A549 (cell line): ENCODE measurements at regions not wholly inside any gene's neighbourhood (a gene's known extent, or its start where the extent isn't known, plus 50 kb on each side); places are given as distances from the start of the nearest gene placed in this dataset.

Experiments
- ATAC-seq, 2 experiments: fragments of 200-7000 bp in 1 of 2; fragments of >200 bp in 1 of 2; cut with Nextera tagmentation in 1 of 2; cut with Tn5 transposase in 1 of 2; 3 replicates each; pipeline versions ENCODE4 v1.8.0 to v1.9.1; 2018 to 2020; ENCODE audit warnings: mild to moderate bottlenecking in 1 of 2, moderate library complexity in 1 of 2
- CTCF ChIA-PET: fragments of 300-600 bp; sonication (Branson Sonifier 250); formaldehyde crosslinking; extraction: SDS; loops from one replicate; lab custom pipeline; 2021; ENCODE audit warnings: antibody characterized with exemption, inconsistent platforms; lab: Yijun Ruan, JAX
- POLR2A ChIA-PET: fragments of 350-600 bp; formaldehyde crosslinking; extraction: SDS; loops from one replicate; lab custom pipeline; 2021; ENCODE audit warnings: antibody characterized with exemption, inconsistent platforms; lab: Yijun Ruan, JAX
- DNase-seq, 2 experiments: peaks; one replicate each; pipeline versions ENCODE4 v3.0.0 to v3.0.0-alpha.2; 2011 to 2016; ENCODE audit warnings: low read depth in 1 of 2, low spot score in 1 of 2
- FAIRE-seq: peaks from 2 replicates; lab custom pipeline; 2011; peaks lifted over from hg19 to GRCh38; lab: Jason Lieb, UNC
- H3K27ac ChIP-seq, 2 experiments: fragments of >200 bp; sonication (Bioruptor Twin); formaldehyde crosslinking; 3 replicates each; pipeline ENCODE4 v1.5.1; 2016 to 2017
- H3K4me1 ChIP-seq: fragments of >200 bp; sonication (Bioruptor Twin); formaldehyde crosslinking; 3 replicates; pipeline ENCODE4 v1.6.1; 2016
- H3K4me2 ChIP-seq: fragments of >200 bp; sonication (Bioruptor Twin); formaldehyde crosslinking; 3 replicates; pipeline ENCODE4 v1.6.1; 2016
- H3K4me3 ChIP-seq: fragments of >200 bp; sonication (Bioruptor Twin); formaldehyde crosslinking; 3 replicates; pipeline ENCODE4 v1.5.1; 2016
- H3K9me3 ChIP-seq: fragments of >200 bp; sonication (Bioruptor Twin); formaldehyde crosslinking; 3 replicates; pipeline ENCODE4 v1.6.1; 2016
- ATOH8 ChIP-seq: fragments of 250-450 bp; sonication (Bioruptor Pico); IDR thresholded peaks from 2 replicates; pipeline ENCODE4 v1.5.0; 2020; ENCODE audit warnings: low read depth, mild to moderate bottlenecking, moderate library complexity
- BCL3 ChIP-seq: fragments of >200 bp; sonication (Bioruptor Twin); formaldehyde crosslinking; IDR thresholded peaks from 3 replicates; pipeline ENCODE4 v1.6.1; 2016
- CBX2 ChIP-seq: fragments of 200-600 bp; sonication (generic); IDR thresholded peaks from 2 replicates; pipeline ENCODE4 v1.6.1; 2016; ENCODE audit warnings: low read depth, mild to moderate bottlenecking, borderline replicate concordance
- CBX8 ChIP-seq: fragments of 200-600 bp; sonication (generic); IDR thresholded peaks from 2 replicates; pipeline ENCODE4 v1.6.1; 2016
- CHD4 ChIP-seq: fragments of 200-600 bp; sonication (generic); IDR thresholded peaks from 2 replicates; pipeline ENCODE4 v1.6.1; 2016; ENCODE audit warnings: antibody characterized with exemption, mild to moderate bottlenecking, borderline replicate concordance
- EHMT2 ChIP-seq: fragments of 200-600 bp; sonication (generic); IDR thresholded peaks from 2 replicates; pipeline ENCODE4 v1.6.1; 2016; ENCODE audit warnings: antibody characterized with exemption, low read depth, mild to moderate bottlenecking, moderate library complexity
- EP300 ChIP-seq, 2 experiments: fragments of >200 bp; sonication (Bioruptor Twin); formaldehyde crosslinking; IDR thresholded peaks; 2 replicates in 1 of 2; 3 replicates in 1 of 2; pipeline ENCODE4 v1.6.1; 2016 to 2017
- ESRRA ChIP-seq: fragments of 150-350 bp; IDR thresholded peaks from 2 replicates; pipeline ENCODE4 v1.6.1; 2014; ENCODE audit warnings: mild to moderate bottlenecking, low read length, borderline replicate concordance
- FOSB ChIP-seq: fragments of 250-450 bp; sonication (Bioruptor Pico); IDR thresholded peaks from 2 replicates; pipeline ENCODE4 v1.5.0; 2020; ENCODE audit warnings: mild to moderate bottlenecking, moderate library complexity
- FOSL2 ChIP-seq, 2 experiments: fragments of 450-650 bp in 1 of 2; fragments of >200 bp in 1 of 2; sonication (Bioruptor Twin) in 1 of 2; formaldehyde crosslinking; IDR thresholded peaks; 2 replicates each; pipeline versions ENCODE4 v1.5.0 to v1.6.1; 2016 to 2020; ENCODE audit warnings: mild to moderate bottlenecking in 1 of 2, moderate library complexity in 1 of 2
- FOXS1 ChIP-seq: fragments of 250-450 bp; sonication (Bioruptor Pico); IDR thresholded peaks from 2 replicates; pipeline ENCODE4 v1.5.0; 2020; ENCODE audit warnings: mild to moderate bottlenecking, moderate library complexity
- HDAC2 ChIP-seq: fragments of 200-600 bp; sonication (generic); IDR thresholded peaks from 2 replicates; pipeline ENCODE4 v1.6.1; 2016
- HOXB13 ChIP-seq: fragments of 250-450 bp; sonication (Bioruptor Pico); IDR thresholded peaks from 2 replicates; pipeline ENCODE4 v1.5.0; 2020; ENCODE audit warnings: low read depth, mild to moderate bottlenecking, moderate library complexity
- KDM1A ChIP-seq: fragments of 200-600 bp; sonication (generic); IDR thresholded peaks from 2 replicates; pipeline ENCODE4 v1.6.1; 2016; ENCODE audit warnings: low read depth, mild to moderate bottlenecking
- KDM5A ChIP-seq: fragments of 200-600 bp; sonication (generic); IDR thresholded peaks from 2 replicates; pipeline ENCODE4 v1.6.1; 2016; ENCODE audit warnings: antibody characterized with exemption, mild to moderate bottlenecking
- MAFK ChIP-seq: fragments of 450-650 bp; IDR thresholded peaks from 2 replicates; pipeline ENCODE4 v1.6.1; 2014; ENCODE audit not compliant: partially characterized antibody
- MAZ ChIP-seq: fragments of 150-350 bp; IDR thresholded peaks from 2 replicates; pipeline ENCODE4 v1.6.1; 2014; ENCODE audit warnings: antibody characterized with exemption, low read depth, low read length, borderline replicate concordance
- MYC ChIP-seq: IDR thresholded peaks from 2 replicates; pipeline ENCODE4 v1.6.1; 2012; ENCODE audit warnings: mild to moderate bottlenecking, inconsistent platforms, low read length, improper control_type of control experiment, borderline replicate concordance
- NFE2L2 ChIP-seq: fragments of 150-350 bp; conservative IDR thresholded peaks from 2 replicates; pipeline ENCODE4 v1.6.1; 2014; ENCODE audit warnings: low read length
- NPAS2 ChIP-seq: fragments of 250-450 bp; sonication (Bioruptor Pico); IDR thresholded peaks from 2 replicates; pipeline ENCODE4 v1.8.0; 2022; ENCODE audit warnings: mild to moderate bottlenecking, moderate library complexity, borderline replicate concordance
- NR3C1 ChIP-seq: fragments of >200 bp; sonication (Bioruptor Twin); formaldehyde crosslinking; IDR thresholded peaks from 3 replicates; pipeline ENCODE4 v1.6.1; 2017
- PBX3 ChIP-seq: IDR thresholded peaks from 2 replicates; pipeline ENCODE4 v1.6.1; 2012
- PHF8 ChIP-seq: fragments of 200-600 bp; sonication (generic); IDR thresholded peaks from 2 replicates; pipeline ENCODE4 v1.6.1; 2016; ENCODE audit warnings: low read depth, mild to moderate bottlenecking, antibody characterized with exemption, moderate library complexity, borderline replicate concordance
- POLR2AphosphoS2 ChIP-seq: conservative IDR thresholded peaks from 2 replicates; pipeline ENCODE4 v1.6.1; 2012; ENCODE audit warnings: low read length, improper control_type of control experiment, inconsistent platforms
- RFX5 ChIP-seq: fragments of 450-650 bp; IDR thresholded peaks from 2 replicates; pipeline ENCODE4 v1.7.1; 2014; ENCODE audit warnings: antibody characterized with exemption, mild to moderate bottlenecking, moderate library complexity
- TFCP2L1 ChIP-seq: fragments of 250-450 bp; sonication (Bioruptor Pico); IDR thresholded peaks from 2 replicates; pipeline ENCODE4 v1.5.0; 2021; ENCODE audit warnings: mild to moderate bottlenecking
- TP53 ChIP-seq: fragments of 250-450 bp; sonication (Bioruptor Pico); IDR thresholded peaks from 2 replicates; pipeline ENCODE4 v1.5.0; 2021; ENCODE audit warnings: mild to moderate bottlenecking, moderate library complexity
- ZFP36 ChIP-seq: fragments of 450-650 bp; IDR thresholded peaks from 2 replicates; pipeline ENCODE4 v1.6.1; 2014; ENCODE audit warnings: borderline replicate concordance; ENCODE audit not compliant: partially characterized antibody
- ZNF302 ChIP-seq: fragments of 250-450 bp; sonication (Bioruptor Pico); IDR thresholded peaks from 2 replicates; pipeline ENCODE4 v1.9.0; 2021; ENCODE audit warnings: inconsistent platforms, mild to moderate bottlenecking, moderate library complexity
- WGBS: methylation state at CpG from one replicate; pipeline ENCODE4 v1.1.6; 2017; ENCODE audit errors: missing lambda C conversion rate; 5-methylcytosine and 5-hydroxymethylcytosine counted together
- TF ChIP-seq, protein P1 (sequence below): IDR thresholded peaks from 2 replicates; pipeline ENCODE4 v1.6.1; 2012; ENCODE audit warnings: low read depth, borderline replicate concordance
- TF ChIP-seq, protein P2 (sequence below): fragments of 450-650 bp; IDR thresholded peaks from 2 replicates; pipeline ENCODE4 v1.6.1; 2014; ENCODE audit warnings: antibody characterized with exemption
- TF ChIP-seq, protein P3 (sequence below): IDR thresholded peaks from 2 replicates; pipeline ENCODE4 v1.6.1; 2012

DNA sequence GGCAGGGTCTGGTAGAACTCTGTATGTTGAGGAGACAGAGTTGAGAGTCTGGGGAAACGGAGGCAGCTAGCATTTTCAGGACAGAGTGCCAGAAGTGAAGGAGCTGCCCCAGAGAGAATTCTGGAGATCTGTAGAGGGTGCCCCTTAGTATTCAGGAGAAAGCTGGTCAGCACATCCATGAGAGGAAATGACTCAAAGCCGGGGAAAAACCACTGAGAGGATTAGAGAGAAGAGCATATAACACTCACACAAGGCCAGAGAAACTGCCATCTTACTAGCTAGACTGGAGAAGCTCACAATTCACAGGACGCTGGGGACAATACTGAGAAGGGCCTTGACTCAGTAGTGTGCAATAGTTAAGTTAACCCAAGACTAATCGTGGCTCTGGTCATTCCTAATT lies 75.7 kb upstream of the DPPA4 start:
- no peak for ATAC-seq
- H3K4me2 ChIP-seq: no peak overlapping the region
- ChIA-PET CTCF (no interaction called here), POLR2A (no interaction called here)
- TF ChIP-seq NFE2L2 (no peak), TP53 (CRISPR knock-in tag) (no peak), FOXS1 (no peak), PBX3 (no peak), ESRRA (no peak), MAZ (no peak), ZFP36 (no peak), NPAS2 (CRISPR knock-in tag) (no peak), POLR2AphosphoS2 (no peak)
- no peak for FAIRE-seq
- DNase-seq: no peak
- H3K27ac ChIP-seq: no peak overlapping the region
- H3K9me3 ChIP-seq: no peaks in the 10 kb centered on the region
- WGBS: 29% methylated on average over 4 of the region's 4 CpGs
- no peak overlapping the region for H3K4me3 ChIP-seq
- no peaks in the 10 kb centered on the region for H3K4me1 ChIP-seq

- Histone ChIP-seq H3K4me2 (no peak overlapping the region), H3K4me1 (no peaks in the 10 kb centered on the region), H3K9me3 (no peaks in the 10 kb centered on the region), H3K4me3 (no peak overlapping the region), H3K27ac (no peak overlapping the region)
- ATAC-seq (no peak), FAIRE-seq (no peak), DNase-seq (no peak)
- ChIA-PET POLR2A (no interaction called here), CTCF (interaction anchor here (1.2 kb wide), 2 partner anchors 13 to 18 kb away, joined by 3 read pairs; no protein-coding TSS in a partner anchor)
- no peak for TF ChIP-seq RFX5
- TF ChIP-seq FOSL2 (IDR thresholded peaks at IDR 0.05): no peak
- no peak for TF ChIP-seq FOSL2 (CRISPR knock-in tag; IDR thresholded peaks at IDR 0.05)
- no peak for TF ChIP-seq EHMT2
- no peak for TF ChIP-seq CBX2
- TF ChIP-seq FOSB: no peak
- no peak for TF ChIP-seq KDM5A
- TF ChIP-seq MYC: no peak
- no peak for TF ChIP-seq MAZ
- TF ChIP-seq MAFK: no peak
- TF ChIP-seq HDAC2: no peak
- 61% methylated on average over 3 of the region's 3 CpGs for WGBS
Observed at GRCh38 chr3:109411547-109411946, 74.2 kb upstream of the DPPA4 start.

DNA sequence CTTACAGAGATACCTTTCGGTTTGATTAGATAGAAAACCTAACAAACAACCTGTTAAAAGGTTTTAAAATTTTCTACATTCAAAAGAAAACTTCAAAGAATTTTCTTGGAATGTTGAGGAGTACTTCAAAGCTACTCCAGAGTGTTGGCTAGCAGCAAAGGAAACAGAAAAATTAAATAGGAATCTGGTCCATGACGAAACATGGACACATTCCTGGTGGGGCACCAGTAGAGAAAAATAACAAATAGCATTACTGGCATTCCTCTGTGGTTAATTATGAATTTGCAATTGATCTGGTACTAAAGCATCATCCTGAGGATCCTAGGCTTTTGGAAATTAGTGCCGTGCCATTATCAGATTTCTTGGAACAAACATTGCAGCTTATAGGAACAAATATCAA lies 59.5 kb upstream of the DPPA4 start:
- WGBS: 62% methylated on average over 3 of the region's 3 CpGs
- CTCF ChIA-PET: interaction anchor here (0.7 to 4.8 kb wide), 7 partner anchors 12 to 373 kb away, joined by 3 to 28 read pairs (median 4); no protein-coding TSS in a partner anchor

More for the DNA sequence above, 59.5 kb upstream of the DPPA4 start:
- no peak overlapping the region for H3K4me3 ChIP-seq
- H3K27ac ChIP-seq: no peak overlapping the region
- TF ChIP-seq BCL3: no peak
- TF ChIP-seq EP300 (IDR thresholded peaks at IDR 0.05): no peak
- no peak for TF ChIP-seq CHD4
- TF ChIP-seq KDM1A: no peak
- TF ChIP-seq, protein P1, sequence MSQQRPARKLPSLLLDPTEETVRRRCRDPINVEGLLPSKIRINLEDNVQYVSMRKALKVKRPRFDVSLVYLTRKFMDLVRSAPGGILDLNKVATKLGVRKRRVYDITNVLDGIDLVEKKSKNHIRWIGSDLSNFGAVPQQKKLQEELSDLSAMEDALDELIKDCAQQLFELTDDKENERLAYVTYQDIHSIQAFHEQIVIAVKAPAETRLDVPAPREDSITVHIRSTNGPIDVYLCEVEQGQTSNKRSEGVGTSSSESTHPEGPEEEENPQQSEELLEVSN: no peak
- TF ChIP-seq FOSB: no peak
- TF ChIP-seq NR3C1: no peak
- no peak for TF ChIP-seq CBX8
- no peak for TF ChIP-seq ATOH8 (CRISPR knock-in tag)
- no peak for TF ChIP-seq PHF8
- TF ChIP-seq TFCP2L1 (CRISPR knock-in tag): no peak
- no peak for TF ChIP-seq RFX5
- no peak for TF ChIP-seq HOXB13 (CRISPR knock-in tag)
- TF ChIP-seq, protein P2, sequence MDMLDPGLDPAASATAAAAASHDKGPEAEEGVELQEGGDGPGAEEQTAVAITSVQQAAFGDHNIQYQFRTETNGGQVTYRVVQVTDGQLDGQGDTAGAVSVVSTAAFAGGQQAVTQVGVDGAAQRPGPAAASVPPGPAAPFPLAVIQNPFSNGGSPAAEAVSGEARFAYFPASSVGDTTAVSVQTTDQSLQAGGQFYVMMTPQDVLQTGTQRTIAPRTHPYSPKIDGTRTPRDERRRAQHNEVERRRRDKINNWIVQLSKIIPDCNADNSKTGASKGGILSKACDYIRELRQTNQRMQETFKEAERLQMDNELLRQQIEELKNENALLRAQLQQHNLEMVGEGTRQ: no peak
- no peak for TF ChIP-seq POLR2AphosphoS2
- no peak for TF ChIP-seq FOSL2 (IDR thresholded peaks at IDR 0.05)
- no peak for TF ChIP-seq FOSL2 (CRISPR knock-in tag; IDR thresholded peaks at IDR 0.05)
- TF ChIP-seq ZNF302 (CRISPR knock-in tag): no peak
- TF ChIP-seq, protein P3, sequence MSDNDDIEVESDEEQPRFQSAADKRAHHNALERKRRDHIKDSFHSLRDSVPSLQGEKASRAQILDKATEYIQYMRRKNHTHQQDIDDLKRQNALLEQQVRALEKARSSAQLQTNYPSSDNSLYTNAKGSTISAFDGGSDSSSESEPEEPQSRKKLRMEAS: no peak
- H3K4me1 ChIP-seq: no peaks in the 10 kb centered on the region
- H3K9me3 ChIP-seq: no peaks in the 10 kb centered on the region
- FAIRE-seq: no peak
- DNase-seq: no peak
- ATAC-seq: no peak
- POLR2A ChIA-PET: no interaction called here
- H3K4me2 ChIP-seq: peak overlapping the region; percentile 3; the same call in 1 of the 3 replicates
